HTR-8/SVneo (cell line): ENCODE measurements at regions not wholly inside any gene's neighbourhood (a gene's known extent, or its start where the extent isn't known, plus 50 kb on each side); places are given as distances from the start of the nearest gene placed in this dataset.
A peak's percentile ranks its signal among the peaks of the same experiment; 100 is the strongest.

Experiments
- DNase-seq: peaks from one replicate; pipeline ENCODE4 v3.0.0; 2011; ENCODE audit warnings: low spot score, mixed read lengths; ENCODE audit not compliant: insufficient read length
- FAIRE-seq: peaks from 2 replicates; lab custom pipeline; 2011; peaks lifted over from hg19 to GRCh38; lab: Jason Lieb, UNC

DNA sequence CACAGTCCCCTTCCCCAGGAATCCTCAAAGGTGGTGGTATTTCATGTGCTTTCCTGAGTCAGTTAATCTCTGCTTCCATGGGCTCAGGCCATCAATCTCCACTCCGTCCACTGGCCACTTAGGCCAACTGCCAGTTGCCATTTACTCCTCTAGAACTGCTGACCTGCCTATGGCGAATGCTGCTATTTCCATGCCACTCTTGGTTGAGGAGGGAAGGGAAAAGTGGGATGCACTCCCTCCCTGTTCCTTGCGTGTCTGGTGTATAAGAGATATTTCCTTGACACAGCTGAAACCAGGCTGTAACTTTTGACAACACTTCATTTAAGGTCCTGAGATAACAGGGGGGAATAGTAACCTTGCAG, 261.5 kb downstream of the MREG start:
- no peak for DNase-seq
- no peak for FAIRE-seq

DNA sequence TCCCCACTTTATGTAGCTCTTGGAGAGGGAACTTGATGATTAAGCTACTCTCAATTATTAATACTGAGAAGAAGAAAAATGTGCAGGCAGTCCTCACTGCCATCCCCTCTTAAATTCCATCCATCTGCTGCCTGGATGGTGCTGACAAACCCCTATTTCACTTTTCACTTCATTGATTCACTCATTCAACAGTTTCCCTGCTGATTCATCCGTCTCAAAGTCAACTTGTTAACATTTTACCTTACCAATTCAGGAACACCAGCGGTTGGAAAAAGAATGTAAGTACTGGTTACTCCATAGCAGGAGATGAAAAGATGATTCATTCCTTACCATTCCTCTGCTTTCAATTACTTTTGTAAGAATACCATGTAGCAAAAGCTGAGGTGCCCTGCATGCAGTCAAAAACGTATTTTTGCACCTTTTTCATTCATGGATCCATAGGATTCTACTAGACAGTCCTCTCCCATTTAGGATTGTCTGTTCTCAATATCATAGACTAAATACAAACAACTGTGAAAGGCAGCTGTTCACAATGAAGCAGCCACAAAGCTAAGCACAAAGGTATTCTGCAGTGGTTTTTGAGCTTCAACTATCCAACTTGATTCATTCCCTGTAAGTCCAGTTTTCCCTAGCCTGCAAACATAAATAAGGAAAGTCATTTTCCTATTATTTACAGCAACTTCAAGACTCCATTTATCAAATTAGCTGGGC, 262.0 kb downstream of the MREG start:
- FAIRE-seq (no peak), DNase-seq (peak; percentile 18)

DNA sequence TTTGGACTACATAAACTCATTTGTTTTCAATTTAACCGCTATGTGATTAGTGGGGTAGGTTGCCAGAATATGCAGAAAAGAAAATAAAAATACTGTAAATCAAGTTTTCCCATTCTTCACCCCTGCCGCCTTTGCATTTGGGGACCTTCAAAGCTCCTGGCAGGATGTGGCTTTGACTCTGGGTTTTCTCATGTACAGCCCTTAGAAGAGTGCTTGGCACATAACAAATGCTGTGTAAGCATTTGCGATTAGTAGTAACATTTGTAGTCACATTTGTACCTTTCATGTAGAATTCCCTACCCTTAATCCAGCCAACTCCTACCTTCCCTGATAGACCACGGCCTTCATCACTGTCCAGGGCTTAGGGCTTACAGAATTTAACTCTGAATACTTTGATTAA, 262.6 kb downstream of the MREG start:
- FAIRE-seq (no peak), DNase-seq (no peak)

DNA sequence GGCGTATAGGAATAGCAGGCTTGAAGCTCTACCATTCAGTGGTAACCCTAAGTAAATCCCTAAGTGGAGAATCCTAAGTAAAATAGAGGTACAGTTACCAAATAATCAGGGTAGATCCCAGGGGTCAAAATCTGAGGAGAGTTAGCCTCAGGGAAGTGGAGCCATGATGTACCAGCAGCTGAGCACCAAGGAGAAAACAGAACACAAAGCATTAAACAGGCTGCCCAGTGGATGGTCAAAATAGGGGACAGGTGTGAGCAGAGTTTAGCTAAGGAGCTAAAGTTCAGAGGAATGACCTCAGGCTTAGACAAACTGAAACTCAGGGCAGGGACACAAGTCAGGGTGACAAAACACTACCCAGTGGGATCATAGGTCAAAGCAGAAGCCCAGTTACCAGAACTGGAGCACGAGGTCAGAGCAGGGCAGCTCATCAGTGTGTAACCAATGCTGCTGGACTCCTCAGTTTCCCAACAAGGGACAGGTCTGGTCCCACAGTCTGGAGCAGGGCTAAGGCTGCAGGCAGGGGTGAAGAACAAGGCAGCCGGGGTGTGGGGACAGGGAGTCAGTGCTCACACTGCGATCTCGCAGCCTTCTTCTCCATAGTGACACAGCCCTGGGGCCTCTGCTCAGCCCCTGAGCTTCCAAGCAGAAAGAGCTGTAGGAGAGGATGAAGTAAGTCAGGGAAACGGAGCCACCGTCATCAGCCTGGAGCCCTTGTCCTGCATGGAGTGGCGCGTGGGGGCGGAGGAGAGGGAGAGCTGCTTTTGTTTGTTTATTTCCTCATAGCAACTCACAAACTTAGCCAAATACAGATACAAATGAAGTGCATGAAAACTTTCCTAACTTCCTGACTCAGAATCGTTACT, 264.0 kb downstream of the MREG start:
- DNase-seq (no peak), FAIRE-seq (no peak)

DNA sequence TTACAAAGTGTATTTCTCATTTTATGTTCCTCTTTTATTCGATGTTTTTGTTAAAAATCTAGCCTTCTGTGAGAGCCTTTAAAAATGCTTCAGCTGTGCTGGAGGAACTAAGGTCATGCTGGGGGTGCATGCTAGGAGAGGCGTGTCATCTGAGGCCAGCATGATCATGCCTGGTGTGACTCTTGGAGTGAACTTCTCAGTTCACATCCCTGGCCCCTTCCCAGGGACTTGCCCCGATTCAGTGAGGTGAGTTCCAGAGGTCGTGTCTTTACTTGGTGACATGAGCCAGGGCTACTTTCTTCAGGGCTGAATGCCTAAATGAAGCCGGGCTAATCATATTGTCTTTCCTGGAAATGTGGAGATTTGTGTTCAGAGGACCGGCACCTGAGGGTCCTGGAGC, 264.9 kb downstream of the MREG start:
- DNase-seq (no peak), FAIRE-seq (no peak)

DNA sequence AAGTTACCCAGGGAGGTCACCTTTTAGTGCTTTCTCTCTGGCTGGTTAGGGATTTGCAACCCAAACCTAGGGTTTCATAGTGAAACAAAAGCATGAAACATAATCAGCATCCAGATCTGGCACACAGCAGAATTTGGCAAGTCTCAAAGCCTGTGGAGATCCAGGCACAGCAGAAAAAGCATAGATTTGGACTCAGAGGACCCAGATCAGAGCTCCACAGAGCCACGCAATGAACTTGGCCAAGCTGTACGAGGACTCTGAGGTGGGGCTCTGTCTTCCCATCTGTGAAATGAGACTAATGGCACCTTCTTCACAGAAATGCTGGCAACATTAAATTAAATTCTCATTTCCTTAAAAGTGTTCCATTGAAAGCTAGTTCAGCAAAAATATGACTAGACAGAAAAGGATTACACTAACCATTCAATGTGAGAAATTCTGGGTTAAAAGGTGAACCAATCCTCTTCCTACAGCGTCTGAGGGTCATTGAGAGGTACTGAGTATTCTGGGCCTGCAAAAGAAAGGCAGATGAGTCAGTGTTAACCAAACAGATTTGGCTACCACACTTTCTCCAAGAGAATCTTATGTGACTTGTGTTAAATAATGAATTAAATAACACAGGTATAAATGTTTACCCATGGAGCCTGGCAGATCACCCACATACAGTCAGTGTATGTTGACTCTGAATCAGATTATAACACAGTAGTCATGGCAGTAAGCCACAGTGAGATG, 266.3 kb downstream of the MREG start:
- DNase-seq (no peak), FAIRE-seq (no peak)

DNA sequence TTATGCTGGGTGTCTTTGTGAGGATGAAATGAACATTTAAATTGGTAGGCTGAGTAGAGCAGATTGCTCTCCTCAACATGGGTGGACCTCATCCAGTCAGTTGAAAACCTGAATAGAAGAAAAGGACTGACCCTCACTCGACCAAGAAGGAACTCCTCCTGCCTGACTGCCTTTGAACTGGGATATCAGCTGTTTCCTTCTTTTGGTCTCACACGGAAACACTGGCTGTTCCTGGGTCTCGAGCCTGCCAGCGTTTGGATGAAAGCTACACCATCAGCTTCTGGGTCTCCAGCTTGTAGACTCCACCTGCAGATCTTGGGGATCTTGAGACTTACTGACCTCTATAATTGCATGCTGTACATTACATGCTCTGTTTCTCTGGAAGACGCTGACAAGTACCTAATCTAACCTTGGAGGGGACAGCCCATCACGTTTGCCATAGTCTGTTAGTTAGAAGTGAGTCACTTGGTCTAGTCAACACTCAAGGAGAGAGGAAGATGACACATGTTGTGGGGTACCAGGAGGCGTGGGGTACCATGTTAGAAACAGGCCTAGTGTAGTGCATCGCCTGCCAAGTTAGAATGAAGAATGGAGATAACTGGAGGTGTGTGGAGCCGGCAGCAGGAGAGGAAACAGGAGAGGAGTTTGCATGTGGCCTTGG, 267.0 kb downstream of the MREG start:
- FAIRE-seq: no peak

DNA sequence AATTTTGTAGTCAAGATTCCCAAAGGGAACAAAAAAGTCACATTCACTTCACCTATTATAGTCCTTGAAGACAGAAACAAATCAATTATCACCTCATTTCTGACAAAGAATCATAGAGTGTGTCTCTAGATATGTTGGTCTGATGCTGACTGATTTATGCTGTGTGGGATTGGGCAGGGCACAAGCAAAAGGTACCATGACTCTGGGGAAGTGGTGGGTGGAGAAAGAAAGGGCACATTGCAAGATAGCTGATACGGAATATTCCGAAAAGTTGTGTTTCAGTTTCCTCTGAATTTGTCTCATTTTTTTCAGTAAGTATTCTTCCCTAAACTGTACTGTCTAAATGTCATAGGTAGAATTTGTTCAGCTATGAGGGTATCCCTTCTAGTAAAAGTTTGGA, 268.0 kb downstream of the MREG start:
- no peak for DNase-seq
- no peak for FAIRE-seq

More for the DNA sequence above, 267.0 kb downstream of the MREG start:
- DNase-seq: no peak

DNA sequence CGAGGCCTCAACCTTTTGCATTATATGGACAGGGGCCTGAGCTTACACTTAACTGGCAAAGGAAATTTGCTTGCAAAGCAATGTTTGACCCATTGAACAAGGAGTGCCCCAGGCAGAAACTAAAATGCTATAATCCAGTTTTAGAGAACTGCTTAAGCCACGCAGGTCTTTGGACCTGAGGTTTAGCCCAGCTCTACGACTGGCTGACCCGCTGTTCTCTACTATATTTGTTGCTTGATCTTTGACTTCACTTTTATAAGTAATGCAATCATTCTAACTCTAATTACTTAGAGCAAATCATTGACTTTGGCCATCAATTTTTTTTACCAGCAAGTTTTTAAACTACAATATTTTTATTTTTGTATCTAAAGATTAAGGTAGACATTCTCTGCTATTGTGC, 268.8 kb downstream of the MREG start:
- DNase-seq: no peak
- FAIRE-seq: no peak

DNA sequence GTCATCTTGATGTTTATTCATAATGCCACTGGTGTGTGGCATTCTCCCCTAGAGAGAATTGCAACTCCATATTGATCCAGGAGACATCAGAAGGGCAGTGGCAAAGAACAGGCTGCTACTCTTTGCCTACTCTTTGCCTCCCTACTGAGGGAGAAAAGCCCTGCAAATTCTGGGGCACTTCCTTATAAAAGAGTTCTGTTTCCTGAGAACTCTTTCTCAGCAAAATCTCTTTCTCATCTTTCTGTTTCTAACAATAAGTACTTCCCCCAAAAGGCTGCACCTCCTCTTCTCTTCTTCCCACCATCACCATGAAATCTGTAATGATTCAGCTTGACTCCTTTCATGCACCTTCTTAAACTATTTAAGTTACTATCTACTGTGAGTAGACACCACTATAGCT, 270.3 kb downstream of the MREG start:
- no peak for FAIRE-seq
- no peak for DNase-seq

DNA sequence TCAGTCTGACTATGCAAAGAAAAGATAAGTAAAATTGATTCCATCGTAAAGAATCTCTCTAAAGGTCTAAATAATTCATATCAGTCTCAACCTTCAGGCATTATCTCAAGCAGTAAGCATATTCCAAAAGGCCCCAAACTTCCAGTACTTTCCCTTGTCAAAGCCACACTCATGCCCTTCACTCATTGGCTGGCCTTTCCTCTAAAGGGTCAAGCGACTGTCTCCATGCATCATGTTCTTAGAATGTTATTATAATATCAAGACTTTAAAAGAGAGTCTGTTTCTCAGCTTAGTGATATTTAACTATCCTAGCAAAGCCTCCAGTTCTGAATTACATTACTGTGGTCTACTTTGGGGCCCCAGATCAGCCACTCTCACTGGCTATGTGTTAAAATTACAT, 271.3 kb downstream of the MREG start:
- FAIRE-seq (no peak), DNase-seq (no peak)

DNA sequence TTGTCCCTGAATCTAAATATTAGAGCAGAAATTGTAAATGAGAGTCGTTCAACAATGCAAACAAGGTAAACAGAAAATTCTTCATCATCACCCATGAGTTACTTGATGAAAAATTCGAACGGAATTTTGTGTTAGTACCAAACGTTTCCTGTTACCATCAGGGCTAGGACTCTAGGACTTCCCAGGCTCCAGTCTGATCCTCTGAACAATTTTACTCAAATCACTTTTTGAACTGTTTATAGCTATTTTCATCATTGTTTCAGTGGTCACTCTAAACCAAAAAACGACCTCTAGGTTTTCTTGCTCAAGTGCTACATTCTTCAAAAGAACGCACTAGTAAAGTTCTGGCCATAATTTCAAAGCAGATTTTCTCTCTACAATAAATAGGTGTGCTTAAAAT, 273.3 kb downstream of the MREG start:
- FAIRE-seq (no peak), DNase-seq (no peak)

DNA sequence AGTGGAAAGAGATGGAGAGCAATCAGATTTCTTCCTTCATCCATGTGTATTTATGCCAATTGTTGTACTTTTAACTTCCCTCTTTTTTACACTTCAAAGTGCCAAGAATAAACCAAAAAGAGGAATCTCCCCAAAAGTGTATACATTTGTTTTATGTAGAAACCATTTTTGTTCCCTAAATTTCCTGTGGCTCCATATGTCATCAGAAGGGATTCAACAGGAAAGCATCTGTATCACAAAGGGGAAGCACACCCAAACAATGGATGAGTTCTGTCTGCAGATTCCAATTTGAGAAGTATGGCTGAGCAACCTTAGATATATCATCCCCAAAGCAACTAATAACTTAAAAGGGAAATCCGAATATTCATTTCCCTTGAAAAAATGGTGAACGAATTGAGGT, 275.0 kb downstream of the MREG start:
- FAIRE-seq (no peak), DNase-seq (no peak)

DNA sequence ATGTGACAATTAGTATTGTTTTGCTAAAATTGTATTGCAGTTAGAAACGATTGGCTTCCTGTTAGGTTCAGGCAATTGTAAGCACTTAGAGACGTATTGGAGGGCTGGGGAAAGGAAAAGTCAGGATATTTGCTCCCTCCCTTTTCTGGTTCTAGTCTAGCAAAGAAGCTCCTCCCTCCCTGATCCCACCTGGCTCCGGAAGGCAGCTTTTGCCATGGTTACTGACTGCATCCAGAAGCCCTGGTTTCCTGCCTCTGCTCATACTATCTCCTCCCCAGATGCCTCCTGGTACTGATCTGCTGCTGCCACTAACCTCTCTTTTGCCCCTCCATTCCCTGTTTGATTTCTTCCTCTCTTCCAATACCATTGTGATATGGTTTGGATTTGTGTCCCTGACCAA, 275.9 kb downstream of the MREG start:
- DNase-seq: no peak
- no peak for FAIRE-seq

DNA sequence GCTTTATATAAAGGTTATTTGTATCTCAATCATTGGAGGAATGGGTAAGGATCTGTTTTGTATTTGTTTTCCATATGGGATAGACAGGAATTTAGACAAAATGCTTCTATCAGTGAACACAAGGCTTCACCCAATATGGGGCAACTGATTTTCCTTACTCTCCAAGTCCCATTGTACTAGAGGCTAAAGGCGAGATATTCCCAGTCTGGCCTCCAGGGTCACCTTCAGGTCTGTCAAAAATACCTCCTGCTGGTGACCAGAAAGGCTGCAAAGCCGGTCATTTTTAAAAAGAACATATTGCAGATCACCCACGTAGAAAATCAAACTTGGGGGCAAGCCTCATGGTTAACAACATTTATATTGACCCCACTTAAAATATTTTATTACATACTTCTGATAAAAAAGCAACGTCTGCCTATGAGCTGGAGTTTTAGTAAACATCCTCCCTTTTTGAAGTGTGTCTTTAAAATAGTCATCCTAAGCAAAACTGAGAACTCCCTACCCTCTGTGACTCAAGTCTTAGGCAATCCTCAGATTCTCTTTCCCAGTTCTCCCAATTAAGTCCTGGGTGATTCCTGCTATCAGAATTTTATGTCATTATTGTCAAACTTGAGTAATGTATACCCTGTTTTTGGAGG, 276.6 kb downstream of the MREG start:
- peak; percentile 19 for DNase-seq
- FAIRE-seq: no peak

DNA sequence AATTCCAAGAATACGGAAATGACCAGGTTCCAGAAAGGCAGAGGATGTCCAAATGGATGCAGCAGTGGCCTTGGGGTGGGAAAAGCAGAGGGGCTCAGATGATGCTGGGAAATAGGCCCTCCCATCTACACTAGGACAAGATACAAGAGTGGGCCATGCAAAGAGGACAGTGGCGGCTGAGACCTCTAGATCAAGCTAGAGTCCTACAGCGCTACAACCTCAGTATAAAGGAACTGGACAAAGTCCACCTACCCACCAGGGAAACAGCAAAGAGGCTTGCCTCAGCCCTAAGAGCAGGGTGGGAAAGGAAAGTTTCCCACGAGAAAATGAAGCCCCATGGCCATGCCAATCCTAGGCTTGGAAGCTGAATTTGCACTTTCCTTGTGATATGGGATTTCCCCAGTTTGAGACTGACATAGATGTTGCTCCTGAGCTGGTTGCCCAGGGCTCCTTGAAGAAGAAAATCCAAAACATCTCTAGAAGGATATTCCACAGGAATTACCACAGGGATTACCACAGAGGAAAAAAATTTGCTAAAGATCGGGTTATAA, 282.2 kb downstream of the MREG start:
- no peak for FAIRE-seq
- DNase-seq: no peak

DNA sequence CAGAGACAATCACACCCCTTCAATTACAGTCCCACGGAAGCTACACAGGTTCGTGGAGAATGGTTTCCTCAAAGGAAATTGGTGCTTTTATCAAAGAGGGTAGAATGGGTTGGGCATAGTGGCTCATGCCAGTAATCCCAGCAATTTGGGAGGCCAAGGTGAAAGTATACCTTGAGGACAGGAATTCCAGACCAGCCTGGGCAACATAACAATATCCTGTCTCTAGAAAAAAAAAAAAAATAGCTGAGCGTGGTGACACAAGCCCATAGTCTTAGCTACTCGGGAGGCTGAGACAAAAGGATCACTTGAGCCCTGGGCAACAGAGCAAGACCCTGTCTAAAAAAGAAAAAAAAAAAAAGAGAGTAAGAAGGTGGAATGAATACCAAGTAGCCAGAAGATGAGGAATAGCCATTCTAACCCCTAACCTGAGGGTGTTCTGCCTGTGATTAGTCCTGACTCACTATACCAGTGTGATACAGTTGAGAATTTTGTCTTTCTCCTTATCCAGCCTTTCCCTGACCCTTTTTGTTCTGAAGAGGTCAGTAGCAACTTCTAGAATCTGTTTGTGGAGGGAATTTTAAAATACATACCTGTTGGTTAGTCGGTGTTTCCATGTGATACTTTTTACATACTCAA, 283.2 kb downstream of the MREG start:
- FAIRE-seq: no peak
- no peak for DNase-seq

DNA sequence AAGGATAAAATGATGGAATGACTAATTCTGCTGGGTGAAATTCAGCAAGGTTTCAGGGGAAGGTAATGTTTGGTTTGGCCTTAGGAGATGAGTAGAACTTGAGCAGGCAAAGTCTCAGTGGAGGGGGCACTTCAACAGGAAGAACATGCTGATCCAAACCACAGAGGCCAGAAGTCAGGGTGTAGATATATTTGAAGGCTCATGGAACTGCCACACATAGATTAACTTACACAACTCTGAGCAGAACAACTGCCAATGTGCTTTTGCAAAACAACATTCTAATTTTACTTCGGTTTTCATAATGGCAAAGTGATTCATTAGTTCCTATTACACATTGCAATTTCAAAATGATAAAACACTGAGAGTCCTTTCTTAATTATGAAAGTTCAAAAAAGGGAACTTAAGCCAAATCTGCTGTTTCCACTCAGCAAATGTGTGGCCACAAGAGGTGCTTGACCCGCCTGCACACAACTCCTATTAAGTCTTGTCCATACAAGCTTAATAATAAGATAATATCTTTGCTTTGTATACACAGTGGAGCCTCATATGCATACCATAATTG, 284.8 kb downstream of the MREG start:
- DNase-seq: no peak
- FAIRE-seq: no peak
